ENCODE measurements at regions not wholly inside any gene's neighbourhood (a gene's known extent, or its start where the extent isn't known, plus 50 kb on each side); places are given as distances from the start of the nearest gene placed in this dataset.
"Not testable (repeated sequence)": the region's sequence is repeated elsewhere in the genome, so short reads cannot be mapped to it uniquely, and the experiment has no call there.

GRCh38 chr2:16750175-16750924, 84.7 kb upstream of the CYRIA start:
- no peak overlapping the region for H3K4me3 ChIP-seq (ENCODE audit: low read depth, low read length)
- CTCF ChIA-PET: no interaction called here
- POLR2A ChIA-PET: no interaction called here
- no peaks in the 10 kb centered on the region for H3K27me3 ChIP-seq (ENCODE audit: control insufficient read depth, insufficient read depth, low read length)
- DNase-seq (ENCODE audit: low read depth): no peak
- H3K36me3 ChIP-seq (ENCODE audit: control insufficient read depth, insufficient read depth, low read length): no peaks in the 10 kb centered on the region
- TF ChIP-seq CTCF (IDR thresholded peaks at IDR 0.05; ENCODE audit: insufficient read depth, low read depth, low read length): no peak

GRCh38 chr2:16748511-16749266, 83.1 kb upstream of the CYRIA start:
- H3K4me3 ChIP-seq (ENCODE audit: low read depth, low read length); CTCF ChIA-PET; H3K36me3 ChIP-seq (ENCODE audit: control insufficient read depth, insufficient read depth, low read length); POLR2A ChIA-PET; DNase-seq (ENCODE audit: low read depth); H3K27me3 ChIP-seq (ENCODE audit: control insufficient read depth, insufficient read depth, low read length): not testable (repeated sequence)

GRCh38 chr2:16747689-16748088, 82.1 kb upstream of the CYRIA start:
- H3K27me3 ChIP-seq (ENCODE audit: control insufficient read depth, insufficient read depth, low read length): no peaks in the 10 kb centered on the region
- no peaks in the 10 kb centered on the region for H3K36me3 ChIP-seq (ENCODE audit: control insufficient read depth, insufficient read depth, low read length)
- CTCF ChIA-PET: no interaction called here
- POLR2A ChIA-PET: no interaction called here
- no peak for TF ChIP-seq CTCF (IDR thresholded peaks at IDR 0.05; ENCODE audit: insufficient read depth, low read depth, low read length)
- DNase-seq (ENCODE audit: low read depth): no peak
- no peak overlapping the region for H3K4me3 ChIP-seq (ENCODE audit: low read depth, low read length)

GRCh38 chr2:16747257-16747656, 81.6 kb upstream of the CYRIA start:
- DNase-seq (ENCODE audit: low read depth): no peak

GRCh38 chr2:16746833-16747232, 81.2 kb upstream of the CYRIA start:
- no peaks in the 10 kb centered on the region for H3K36me3 ChIP-seq (ENCODE audit: control insufficient read depth, insufficient read depth, low read length)
- TF ChIP-seq CTCF (IDR thresholded peaks at IDR 0.05; ENCODE audit: insufficient read depth, low read depth, low read length): no peak
- no peak overlapping the region for H3K4me3 ChIP-seq (ENCODE audit: low read depth, low read length)
- POLR2A ChIA-PET: no interaction called here
- DNase-seq (ENCODE audit: low read depth): no peak
- CTCF ChIA-PET: interaction anchor here (1.0 to 1.1 kb wide), 2 partner anchors 10 to 15 kb away, joined by 3 to 4 read pairs; no protein-coding TSS in a partner anchor
- no peaks in the 10 kb centered on the region for H3K27me3 ChIP-seq (ENCODE audit: control insufficient read depth, insufficient read depth, low read length)

More at GRCh38 chr2:16747257-16747656, 81.6 kb upstream of the CYRIA start:
- ChIA-PET CTCF (interaction anchor here (1.0 to 1.1 kb wide), 2 partner anchors 10 to 15 kb away, joined by 3 to 4 read pairs; no protein-coding TSS in a partner anchor), POLR2A (no interaction called here)
- TF ChIP-seq CTCF (IDR thresholded peaks at IDR 0.05; ENCODE audit: insufficient read depth, low read depth, low read length): no peak
- Histone ChIP-seq H3K36me3 (ENCODE audit: control insufficient read depth, insufficient read depth, low read length) (no peaks in the 10 kb centered on the region), H3K4me3 (ENCODE audit: low read depth, low read length) (no peak overlapping the region), H3K27me3 (ENCODE audit: control insufficient read depth, insufficient read depth, low read length) (no peaks in the 10 kb centered on the region)

Measured in BJ (cell line).